DOHH2 (cell line): ENCODE measurements at regions not wholly inside any gene's neighbourhood (a gene's known extent, or its start where the extent isn't known, plus 50 kb on each side); places are given as distances from the start of the nearest gene placed in this dataset.

Experiments used
- H3F3A ChIP-seq: fragments of 200-600 bp; sonication (generic), shearing (Covaris generic); 2 replicates; pipeline ENCODE4 v1.6.0; 2016; ENCODE audit warnings: antibody characterized with exemption, mild to moderate bottlenecking; ENCODE audit not compliant: control insufficient read depth, insufficient read depth
- H3K27ac ChIP-seq: fragments of 200-600 bp; sonication (generic); 2 replicates; pipeline ENCODE4 v1.5.1; 2014; ENCODE audit warnings: low read depth, mild to moderate bottlenecking, low read length, moderate library complexity
- H3K27me3 ChIP-seq: fragments of 200-600 bp; sonication (generic); 2 replicates; pipeline ENCODE4 v1.6.1; 2014; ENCODE audit warnings: mild to moderate bottlenecking, low read length, mixed read lengths; ENCODE audit not compliant: control insufficient read depth
- H3K36me3 ChIP-seq: fragments of 200-600 bp; sonication (generic); 2 replicates; pipeline ENCODE4 v1.6.1; 2014; ENCODE audit warnings: mild to moderate bottlenecking, low read length, moderate library complexity, mixed read lengths; ENCODE audit not compliant: control insufficient read depth
- H3K4me1 ChIP-seq: fragments of 200-600 bp; sonication (generic); 2 replicates; pipeline ENCODE4 v1.6.1; 2014; ENCODE audit warnings: mild to moderate bottlenecking, low read length, mixed read lengths; ENCODE audit not compliant: control insufficient read depth
- H3K4me2 ChIP-seq: fragments of 200-600 bp; sonication (generic); 2 replicates; pipeline ENCODE4 v1.6.0; 2014; ENCODE audit warnings: mild to moderate bottlenecking, low read length, moderate library complexity
- H3K4me3 ChIP-seq: fragments of 200-600 bp; sonication (generic); 2 replicates; pipeline ENCODE4 v1.5.1; 2014; ENCODE audit warnings: mild to moderate bottlenecking, low read length, mixed read lengths
- H3K79me2 ChIP-seq: fragments of 200-600 bp; sonication (generic); 2 replicates; pipeline ENCODE4 v1.6.1; 2014; ENCODE audit warnings: mild to moderate bottlenecking, low read length, mixed read lengths; ENCODE audit not compliant: control insufficient read depth
- H3K9me2 ChIP-seq: fragments of 200-600 bp; sonication (generic); replicated peaks from 2 replicates; pipeline ENCODE4 v1.6.1; 2014; ENCODE audit warnings: mild to moderate bottlenecking, low read length, mixed read lengths; ENCODE audit not compliant: control insufficient read depth
- H3K9me3 ChIP-seq: fragments of 200-600 bp; sonication (generic); 2 replicates; pipeline ENCODE4 v1.6.1; 2014; ENCODE audit warnings: antibody characterized with exemption, low read length, mixed read lengths; ENCODE audit not compliant: control insufficient read depth, insufficient read depth
- H4K20me1 ChIP-seq: fragments of 200-600 bp; sonication (generic); 2 replicates; pipeline ENCODE4 v1.6.0; 2014; ENCODE audit warnings: low read depth, mild to moderate bottlenecking, antibody characterized with exemption, low read length, moderate library complexity; ENCODE audit not compliant: control insufficient read depth, insufficient read depth
- CTCF ChIP-seq: fragments of 200-600 bp; sonication (generic); IDR thresholded peaks from one replicate; pipeline ENCODE4 v1.5.1; 2014; ENCODE audit warnings: antibody characterized with exemption, mild to moderate bottlenecking, low read depth, low read length; ENCODE audit not compliant: poor library complexity, severe bottlenecking
- EZH2phosphoT487 ChIP-seq: fragments of 200-600 bp; sonication (generic); IDR thresholded peaks from 2 replicates; pipeline ENCODE4 v1.6.1; 2017; ENCODE audit warnings: borderline replicate concordance, mild to moderate bottlenecking, antibody characterized with exemption, low read length, moderate library complexity, mixed read lengths

- no peaks in the 10 kb centered on the region for H3K36me3 ChIP-seq
- H3K9me3 ChIP-seq: no peaks in the 10 kb centered on the region
Measured at GRCh38 chr9:14405176-14405706, 91.3 kb upstream of the NFIB start.

DNA sequence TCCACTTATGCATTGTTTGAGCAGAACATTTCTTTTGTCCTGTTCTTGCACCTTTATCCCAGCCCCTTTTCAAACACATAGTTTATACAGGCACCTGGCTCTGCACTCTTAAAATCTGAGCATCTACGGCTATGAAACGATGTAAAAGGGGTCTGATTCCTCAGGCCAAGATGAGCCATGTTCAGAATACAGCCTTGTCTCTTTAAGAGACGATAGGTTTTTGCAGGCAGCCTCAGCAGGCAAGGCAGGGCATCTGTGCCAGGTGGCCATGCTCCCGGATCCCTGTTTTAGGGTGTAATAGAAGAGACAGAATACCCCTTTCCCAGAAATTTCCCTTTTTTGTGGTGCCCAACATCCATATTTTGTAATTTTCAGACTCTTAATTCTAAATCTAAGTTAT is 89.1 kb upstream of the NFIB start:
- Histone ChIP-seq H3K27ac (no peak overlapping the region), H3K9me2 (no peaks in the 10 kb centered on the region), H3K4me2 (no peak overlapping the region), H4K20me1 (no peaks in the 10 kb centered on the region), H3K4me3 (no peak overlapping the region), H3K79me2 (no peaks in the 10 kb centered on the region), H3K4me1 (no peaks in the 10 kb centered on the region), H3K27me3 (no peaks in the 10 kb centered on the region), H3K9me3 (no peaks in the 10 kb centered on the region), H3F3A (no peaks in the 10 kb centered on the region), H3K36me3 (no peaks in the 10 kb centered on the region)
- TF ChIP-seq CTCF: no peak
- no peak for TF ChIP-seq EZH2phosphoT487

More at GRCh38 chr9:14405176-14405706, 91.3 kb upstream of the NFIB start:
- Histone ChIP-seq H4K20me1 (no peaks in the 10 kb centered on the region), H3K79me2 (no peaks in the 10 kb centered on the region), H3K9me2 (no peaks in the 10 kb centered on the region), H3K4me3 (no peak overlapping the region), H3K27me3 (no peaks in the 10 kb centered on the region), H3K4me1 (no peaks in the 10 kb centered on the region), H3K4me2 (no peak overlapping the region), H3K27ac (no peak overlapping the region), H3F3A (no peaks in the 10 kb centered on the region)
- TF ChIP-seq EZH2phosphoT487 (no peak), CTCF (no peak)

DNA sequence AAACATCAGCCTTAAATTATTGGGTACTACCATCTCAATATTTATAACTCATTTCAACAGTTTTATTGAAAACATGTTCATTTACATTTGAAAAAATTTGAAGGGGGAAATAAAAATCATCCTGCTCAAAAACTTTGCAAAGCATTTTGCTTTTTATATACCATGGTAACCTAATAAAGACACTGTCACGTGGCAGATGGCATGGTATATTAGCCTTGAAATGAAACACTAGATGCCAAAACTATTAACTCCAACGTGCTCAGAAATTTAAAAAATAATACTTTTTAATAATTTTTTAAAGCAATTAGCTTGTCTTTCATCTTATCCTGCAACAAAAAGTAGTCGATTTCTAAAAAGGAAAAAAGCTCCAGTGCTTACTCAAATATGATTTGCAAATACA is 88.6 kb upstream of the NFIB start:
- no peak overlapping the region for H3K4me3 ChIP-seq
- no peak for TF ChIP-seq CTCF
- TF ChIP-seq EZH2phosphoT487: no peak
- H3K27ac ChIP-seq: no peak overlapping the region
- no peaks in the 10 kb centered on the region for H3K4me1 ChIP-seq
- H3K9me3 ChIP-seq: no peaks in the 10 kb centered on the region
- H4K20me1 ChIP-seq: no peaks in the 10 kb centered on the region
- no peaks in the 10 kb centered on the region for H3K27me3 ChIP-seq
- no peaks in the 10 kb centered on the region for H3K36me3 ChIP-seq
- no peak overlapping the region for H3K4me2 ChIP-seq
- no peaks in the 10 kb centered on the region for H3F3A ChIP-seq
- no peaks in the 10 kb centered on the region for H3K9me2 ChIP-seq
- no peaks in the 10 kb centered on the region for H3K79me2 ChIP-seq

- Histone ChIP-seq H3K4me3 (no peak overlapping the region), H3K9me2 (no peaks in the 10 kb centered on the region), H3K27ac (no peak overlapping the region), H3K9me3 (no peaks in the 10 kb centered on the region), H3K27me3 (no peaks in the 10 kb centered on the region), H3K4me1 (no peaks in the 10 kb centered on the region), H3F3A (no peaks in the 10 kb centered on the region), H3K36me3 (no peaks in the 10 kb centered on the region), H4K20me1 (no peaks in the 10 kb centered on the region), H3K79me2 (no peaks in the 10 kb centered on the region), H3K4me2 (no peak overlapping the region)
- TF ChIP-seq EZH2phosphoT487: no peak
- TF ChIP-seq CTCF: no peak
Measured at GRCh38 chr9:14401911-14402310, 88.0 kb upstream of the NFIB start.
